HL-60 (cell line): ENCODE measurements at regions not wholly inside any gene's neighbourhood (a gene's known extent, or its start where the extent isn't known, plus 50 kb on each side); places are given as distances from the start of the nearest gene placed in this dataset.

Experiments
- SPI1 ChIP-seq: IDR thresholded peaks from 2 replicates; pipeline ENCODE4 v1.6.1; 2012; ENCODE audit warnings: low read depth, mild to moderate bottlenecking, borderline replicate concordance
- TF ChIP-seq, protein P1 (sequence below): IDR thresholded peaks from one replicate; pipeline ENCODE4 v1.5.1; 2011; ENCODE audit warnings: low read length, control low read depth, inconsistent platforms; ENCODE audit not compliant: insufficient read depth

DNA sequence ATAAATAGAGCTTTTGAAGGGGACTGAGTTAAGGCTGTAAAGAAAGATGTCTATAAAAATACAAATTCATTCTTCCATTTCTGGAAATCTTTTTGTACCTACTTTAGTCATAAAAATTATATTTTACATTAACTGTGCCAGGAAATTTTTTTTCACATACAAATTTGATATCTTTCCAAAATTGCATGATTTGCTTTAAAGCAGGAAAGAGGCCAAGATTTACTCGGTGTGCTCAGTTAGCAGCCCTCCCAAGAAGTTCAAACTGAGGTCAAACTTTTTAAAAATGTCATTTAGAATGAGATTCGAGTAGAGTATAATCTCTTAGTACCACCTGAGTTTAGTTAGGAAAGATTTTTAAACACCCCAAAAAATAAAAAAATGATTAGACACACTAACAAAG is 173.2 kb upstream of the GRIP1 start:
- TF ChIP-seq, protein P1, sequence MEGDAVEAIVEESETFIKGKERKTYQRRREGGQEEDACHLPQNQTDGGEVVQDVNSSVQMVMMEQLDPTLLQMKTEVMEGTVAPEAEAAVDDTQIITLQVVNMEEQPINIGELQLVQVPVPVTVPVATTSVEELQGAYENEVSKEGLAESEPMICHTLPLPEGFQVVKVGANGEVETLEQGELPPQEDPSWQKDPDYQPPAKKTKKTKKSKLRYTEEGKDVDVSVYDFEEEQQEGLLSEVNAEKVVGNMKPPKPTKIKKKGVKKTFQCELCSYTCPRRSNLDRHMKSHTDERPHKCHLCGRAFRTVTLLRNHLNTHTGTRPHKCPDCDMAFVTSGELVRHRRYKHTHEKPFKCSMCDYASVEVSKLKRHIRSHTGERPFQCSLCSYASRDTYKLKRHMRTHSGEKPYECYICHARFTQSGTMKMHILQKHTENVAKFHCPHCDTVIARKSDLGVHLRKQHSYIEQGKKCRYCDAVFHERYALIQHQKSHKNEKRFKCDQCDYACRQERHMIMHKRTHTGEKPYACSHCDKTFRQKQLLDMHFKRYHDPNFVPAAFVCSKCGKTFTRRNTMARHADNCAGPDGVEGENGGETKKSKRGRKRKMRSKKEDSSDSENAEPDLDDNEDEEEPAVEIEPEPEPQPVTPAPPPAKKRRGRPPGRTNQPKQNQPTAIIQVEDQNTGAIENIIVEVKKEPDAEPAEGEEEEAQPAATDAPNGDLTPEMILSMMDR, result no peak
- TF ChIP-seq SPI1, result no peak
